ENCODE measurements at regions not wholly inside any gene's neighbourhood (a gene's known extent, or its start where the extent isn't known, plus 50 kb on each side); places are given as distances from the start of the nearest gene placed in this dataset.
A peak's percentile ranks its signal among the peaks of the same experiment; 100 is the strongest.
"Not testable (repeated sequence)": the region's sequence is repeated elsewhere in the genome, so short reads cannot be mapped to it uniquely, and the experiment has no call there.

DNA sequence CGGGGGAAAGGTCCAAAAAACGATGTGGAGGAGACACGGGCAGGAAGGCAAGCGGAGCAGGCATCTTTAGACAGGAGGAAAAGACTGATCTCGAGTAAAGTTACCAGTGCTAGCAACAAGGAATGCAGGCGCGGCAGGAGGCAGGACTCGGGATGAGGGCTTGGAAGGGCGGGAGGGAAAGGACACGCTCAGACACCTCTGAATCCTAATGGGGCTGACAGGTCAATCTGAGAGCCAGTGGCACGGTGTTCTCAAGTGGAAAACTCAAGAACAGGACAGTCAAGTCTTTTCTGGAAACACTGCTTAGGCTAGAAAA lies 155.3 kb upstream of the COBL start:
- DNase-seq (ENCODE audit: low spot score), result no peak
- no peak for FAIRE-seq

DNA sequence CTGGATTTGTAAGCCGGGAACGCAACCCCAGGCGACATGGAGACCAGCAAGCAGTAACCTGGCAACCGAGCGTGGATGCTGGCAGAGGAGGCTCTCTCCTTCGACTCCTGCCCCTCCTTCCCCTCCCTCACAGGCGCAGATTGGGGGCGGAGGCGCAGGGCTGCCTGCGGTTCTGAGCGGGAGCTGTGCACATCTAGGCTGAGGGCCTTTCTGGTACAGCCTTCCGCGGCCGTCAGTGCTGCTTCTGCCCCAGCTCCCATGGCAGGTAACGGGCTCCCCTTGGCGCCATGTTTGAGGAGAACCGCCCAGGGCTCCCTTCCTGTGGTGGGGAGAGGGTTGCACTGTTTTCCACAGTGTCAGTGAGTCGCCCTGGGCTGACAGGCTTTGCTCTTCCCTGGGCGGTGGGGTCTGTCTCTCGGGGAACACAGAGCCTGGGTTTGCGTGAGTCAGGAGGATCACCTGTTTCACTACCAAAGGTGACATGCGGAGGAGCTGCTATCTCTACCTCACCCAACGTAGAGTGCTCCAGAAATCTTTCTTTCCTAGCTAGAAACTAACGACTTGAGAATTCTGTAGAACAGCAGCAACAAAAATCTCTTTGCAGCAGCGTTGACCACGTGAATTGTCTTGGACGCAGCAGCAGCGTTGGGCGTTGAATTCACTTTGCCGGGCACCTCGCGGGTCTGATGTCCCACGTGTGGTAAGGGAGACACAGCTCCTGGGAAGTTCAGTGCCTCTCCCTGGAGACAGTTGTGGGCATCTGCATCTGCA lies 154.8 kb upstream of the COBL start:
- DNase-seq (ENCODE audit: low spot score), result no peak
- no peak for FAIRE-seq

DNA sequence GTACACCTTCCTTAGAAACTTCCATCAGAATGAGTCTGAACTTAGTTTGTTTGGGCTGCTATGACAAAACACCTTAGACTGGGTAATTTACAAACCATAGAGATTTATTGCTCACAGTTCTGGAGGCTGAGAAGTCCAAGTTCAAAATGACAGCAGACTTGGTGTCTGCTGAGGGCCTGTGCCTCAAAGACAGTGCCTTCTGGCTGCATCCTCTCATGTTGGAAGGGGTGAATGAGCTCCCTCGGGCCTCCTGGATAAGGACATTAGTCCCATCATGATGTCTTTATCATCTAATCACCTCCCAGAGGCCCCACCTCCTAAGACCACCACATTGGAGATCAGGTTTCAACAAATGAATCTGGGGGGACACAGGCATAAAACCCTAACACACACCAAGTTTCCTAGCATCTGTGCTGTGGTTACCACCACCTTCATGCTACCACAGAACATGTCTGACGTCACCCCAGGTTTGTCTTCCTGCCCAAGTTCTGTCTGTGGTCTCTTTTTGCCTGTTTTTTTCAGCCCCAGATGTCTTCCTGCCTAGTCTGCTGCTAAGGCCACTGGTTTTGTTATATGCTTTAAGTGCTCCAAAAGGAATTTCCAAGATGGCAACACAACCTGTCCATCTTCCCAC lies 150.9 kb upstream of the COBL start:
- FAIRE-seq (no peak), DNase-seq (ENCODE audit: low spot score) (no peak)

DNA sequence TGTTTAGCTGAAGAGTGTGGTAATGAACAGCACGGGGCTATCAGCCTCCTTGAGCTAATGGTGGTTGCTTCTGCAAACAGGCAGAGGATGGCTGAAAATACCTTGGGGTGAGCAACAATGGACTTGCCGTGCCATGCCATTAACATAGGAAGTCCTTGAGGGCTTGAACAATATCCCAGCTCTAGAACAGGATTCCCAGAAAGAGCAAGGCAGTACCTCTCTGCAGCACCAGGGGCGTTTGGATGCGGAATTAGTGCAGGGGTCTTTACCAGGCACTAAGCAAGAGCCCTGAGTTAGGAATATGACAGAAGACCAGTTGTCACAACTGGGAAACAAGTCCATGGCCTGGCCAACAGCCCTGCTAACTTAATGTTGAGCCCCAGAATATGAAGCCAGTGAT lies 143.2 kb upstream of the COBL start:
- DNase-seq (ENCODE audit: low spot score) (no peak), FAIRE-seq (peak; percentile 56)

DNA sequence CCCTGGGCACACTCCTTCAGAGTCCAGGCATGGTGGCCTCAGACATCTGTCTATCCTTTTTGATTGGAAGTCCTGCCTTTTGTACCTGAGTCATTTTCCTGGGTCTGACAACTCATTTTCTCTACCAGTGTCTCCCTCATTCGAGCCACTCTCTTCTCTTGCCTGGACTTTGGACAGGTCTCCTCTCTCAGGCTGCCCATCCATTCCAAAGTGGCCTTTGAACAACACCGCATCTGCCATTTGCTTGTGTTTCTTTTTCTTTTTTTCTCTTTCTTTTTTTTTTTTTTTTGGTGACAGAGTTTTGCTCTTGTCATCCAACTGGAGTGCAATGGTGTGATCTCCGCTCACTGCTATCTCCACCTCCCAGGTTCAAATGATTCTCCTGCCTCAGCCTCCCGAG lies 142.1 kb upstream of the COBL start:
- no peak for DNase-seq (ENCODE audit: low spot score)
- FAIRE-seq, result no peak

DNA sequence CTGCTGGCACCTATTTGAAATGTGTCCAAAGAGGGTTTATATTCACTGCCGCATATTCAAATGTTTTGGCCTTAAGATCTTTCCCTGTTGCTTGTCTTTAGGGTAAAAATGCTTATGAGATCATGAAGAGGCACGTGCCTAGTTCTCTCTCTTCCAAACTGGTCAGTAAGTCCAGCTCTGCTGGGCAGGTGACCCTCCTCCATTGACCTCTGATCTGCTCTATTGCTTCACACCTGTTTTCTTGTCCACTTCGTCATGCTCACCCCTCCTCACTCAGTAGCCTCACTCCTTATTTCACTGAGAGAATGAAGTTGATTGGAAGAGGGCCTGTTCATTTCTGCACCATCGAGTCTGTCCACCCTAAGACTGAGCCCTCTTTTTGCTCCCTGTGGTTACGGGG lies 140.5 kb upstream of the COBL start:
- FAIRE-seq, result no peak
- DNase-seq (ENCODE audit: low spot score), result no peak

DNA sequence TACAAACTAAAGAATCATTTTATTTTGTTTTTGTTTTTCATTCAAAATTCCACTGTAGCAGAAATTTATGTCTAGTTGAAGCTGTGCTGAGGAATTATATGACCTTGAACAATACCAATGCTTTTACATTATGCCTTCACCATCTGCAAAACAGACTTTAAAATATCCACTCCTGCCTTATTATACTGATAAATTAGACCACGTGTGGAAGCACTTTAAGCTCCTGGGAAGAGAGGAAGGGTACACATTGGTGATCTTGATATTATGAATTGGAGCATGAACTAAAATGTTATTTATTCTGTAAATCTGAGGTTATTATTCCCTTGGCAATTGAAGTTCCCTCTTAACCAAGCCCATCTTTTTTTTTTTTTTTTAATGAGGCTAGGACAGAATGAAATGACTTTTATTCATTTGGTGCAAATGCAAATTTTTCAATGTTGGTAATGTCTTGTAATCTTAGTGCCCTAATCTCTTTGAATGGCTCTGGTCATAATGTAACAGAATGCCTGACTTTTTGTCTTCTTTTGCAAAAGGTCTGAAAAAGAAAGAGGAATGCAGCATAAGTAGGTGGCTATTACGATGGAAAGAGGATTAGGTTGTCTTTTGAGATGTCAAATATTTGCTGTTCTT lies 139.9 kb upstream of the COBL start:
- FAIRE-seq (no peak), DNase-seq (ENCODE audit: low spot score) (no peak)

DNA sequence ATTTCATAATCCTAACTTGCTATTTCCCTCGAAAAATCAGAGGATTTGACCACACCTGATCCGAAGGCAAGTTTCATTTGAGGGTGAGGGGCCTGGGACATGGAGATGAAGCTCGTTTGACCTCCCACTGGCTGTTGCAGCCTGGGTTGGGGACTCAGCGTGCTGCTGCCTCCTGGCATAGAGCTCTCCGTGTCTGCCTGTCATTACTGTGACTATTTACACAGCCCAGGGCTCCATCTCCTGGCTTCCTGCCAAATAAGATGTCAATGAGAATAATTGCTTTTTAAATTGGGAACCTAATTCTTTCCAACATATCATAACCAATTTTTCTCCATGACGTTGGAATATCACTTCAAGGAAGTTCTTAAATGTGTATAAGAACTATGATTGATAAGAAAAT lies 139.3 kb upstream of the COBL start:
- DNase-seq (ENCODE audit: low spot score) (no peak), FAIRE-seq (no peak)

DNA sequence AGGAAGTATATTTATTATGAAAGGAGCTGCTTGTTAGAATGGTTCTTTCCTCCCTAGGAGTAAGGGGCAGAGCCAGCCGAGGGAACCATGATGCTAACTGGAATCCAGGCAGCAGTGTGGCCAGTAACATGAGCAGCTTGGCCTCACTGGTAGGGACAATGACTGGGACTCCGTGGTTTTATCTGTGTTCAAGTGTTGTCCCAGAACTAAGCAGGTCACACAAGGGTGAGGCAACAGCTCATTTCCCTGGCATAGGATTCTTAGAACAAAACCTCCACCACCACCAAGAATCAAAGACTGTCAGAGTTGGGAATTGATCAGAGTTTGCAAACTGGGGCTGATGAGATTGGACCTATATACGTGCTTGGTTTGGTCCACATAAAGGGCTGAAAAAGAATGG lies 138.9 kb upstream of the COBL start:
- no peak for FAIRE-seq
- DNase-seq (ENCODE audit: low spot score), result no peak

DNA sequence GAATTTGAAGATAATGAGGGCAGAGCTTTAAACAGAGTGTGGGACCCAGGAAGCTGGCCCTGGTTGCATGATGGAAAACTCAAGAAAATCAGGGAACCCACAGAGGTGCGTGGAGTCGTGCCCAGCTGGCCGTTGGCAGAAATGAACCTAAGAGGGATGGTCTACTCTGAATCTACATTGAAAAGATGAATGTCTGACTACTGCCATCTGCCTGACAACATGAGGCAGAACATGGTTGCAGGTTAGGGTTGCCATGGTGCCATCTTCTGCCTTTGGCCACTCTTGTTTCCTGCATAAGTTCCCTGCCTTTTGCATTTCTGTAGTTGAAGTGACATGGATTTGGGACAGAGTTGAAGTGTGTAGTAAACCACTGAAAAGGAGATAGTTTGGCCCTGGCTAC lies 138.5 kb upstream of the COBL start:
- no peak for FAIRE-seq
- no peak for DNase-seq (ENCODE audit: low spot score)

DNA sequence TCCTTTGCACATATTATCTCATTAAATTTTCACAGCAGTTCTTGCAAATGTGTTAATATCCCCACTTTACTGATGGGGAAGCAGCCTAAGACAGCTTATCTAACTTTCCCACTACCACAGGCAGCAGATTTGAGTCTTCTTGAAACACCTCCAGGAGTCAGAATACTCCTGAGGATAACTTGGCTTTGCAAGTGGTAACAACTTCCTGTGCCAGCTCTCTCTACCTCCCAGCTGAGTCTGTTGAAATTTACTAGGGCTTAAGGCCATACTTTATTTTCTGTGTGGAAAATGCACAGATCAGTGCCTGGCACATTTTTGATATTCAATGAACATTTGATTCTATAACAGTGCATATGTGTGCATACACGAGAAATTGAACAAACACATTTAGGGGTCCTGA lies 136.1 kb upstream of the COBL start:
- DNase-seq (ENCODE audit: low spot score), result no peak
- FAIRE-seq, result no peak

DNA sequence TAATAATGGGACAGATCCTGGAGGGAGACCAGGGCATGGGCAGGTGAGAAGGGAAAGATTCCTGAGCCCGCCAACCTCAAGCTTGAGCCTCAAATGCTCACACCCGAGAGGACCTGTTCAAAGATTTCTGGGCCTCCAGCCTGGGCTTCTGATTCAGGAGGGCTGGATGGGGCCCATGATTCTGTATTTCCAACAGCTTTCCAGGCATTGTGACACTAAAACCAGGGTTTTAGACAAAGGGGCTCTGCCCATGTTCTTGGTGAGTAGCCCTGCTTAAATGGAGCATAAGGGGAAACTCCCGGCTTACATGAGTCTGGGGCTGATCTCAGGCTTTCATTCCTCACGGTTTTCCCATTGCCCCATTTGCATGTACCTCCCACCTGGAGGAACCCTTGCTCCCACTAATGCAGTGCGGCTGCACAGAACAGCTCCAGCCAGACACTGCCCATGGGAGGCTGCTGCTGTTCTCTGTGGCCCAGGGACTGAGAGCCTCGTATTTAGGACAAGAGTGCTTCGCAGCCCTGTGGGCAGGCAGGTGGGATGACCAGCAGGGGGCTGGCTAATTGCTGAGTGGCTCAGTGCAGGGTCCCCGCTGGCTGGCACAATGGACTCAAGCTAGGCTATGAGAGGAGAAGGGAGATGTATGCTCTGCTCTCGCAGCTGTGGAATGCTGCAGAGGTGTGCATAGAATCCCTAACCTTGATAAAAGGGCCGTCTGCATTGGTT lies 135.3 kb upstream of the COBL start:
- DNase-seq (ENCODE audit: low spot score) (no peak), FAIRE-seq (peak; percentile 30)

DNA sequence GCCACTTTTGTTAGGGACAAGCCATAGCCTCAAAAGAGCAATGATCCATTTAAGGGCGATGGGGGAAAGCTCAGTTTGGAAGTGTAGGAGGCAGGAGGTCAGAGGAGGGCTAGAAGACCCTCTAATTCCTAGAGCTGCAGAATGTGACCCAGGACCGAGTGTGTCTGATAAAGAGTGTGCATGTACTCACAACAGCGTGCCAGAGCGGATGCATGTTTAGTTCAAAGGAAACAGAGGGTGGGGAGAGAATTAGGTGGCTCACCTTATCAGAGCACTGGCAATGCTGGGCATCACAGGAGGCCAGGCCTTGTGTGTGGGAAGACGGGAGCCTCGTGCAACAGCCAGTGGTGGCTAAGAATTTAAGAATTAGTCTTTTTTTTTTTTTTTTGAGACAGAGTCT lies 133.9 kb upstream of the COBL start:
- FAIRE-seq (no peak), DNase-seq (ENCODE audit: low spot score) (no peak)

DNA sequence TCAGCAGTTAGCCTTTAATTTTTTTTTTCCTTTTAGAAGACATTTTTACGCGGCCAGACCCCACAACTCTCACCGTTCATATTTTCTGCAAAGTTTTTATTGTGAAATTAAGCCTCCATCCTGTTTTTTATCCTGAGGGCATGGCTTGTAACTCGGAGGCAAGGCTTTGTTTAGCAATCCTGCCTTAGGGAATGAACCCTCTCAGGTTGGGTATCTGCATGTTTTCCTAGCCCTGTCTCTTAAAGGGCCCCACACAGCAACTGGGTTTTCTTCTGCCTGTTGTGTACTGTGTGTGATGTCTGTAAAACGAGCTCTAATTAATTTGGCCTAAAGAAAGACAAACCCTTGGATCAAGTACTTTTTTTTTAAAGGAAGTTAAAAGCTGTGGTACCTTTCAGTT lies 130.2 kb upstream of the COBL start:
- DNase-seq (ENCODE audit: low spot score), result no peak
- no peak for FAIRE-seq

DNA sequence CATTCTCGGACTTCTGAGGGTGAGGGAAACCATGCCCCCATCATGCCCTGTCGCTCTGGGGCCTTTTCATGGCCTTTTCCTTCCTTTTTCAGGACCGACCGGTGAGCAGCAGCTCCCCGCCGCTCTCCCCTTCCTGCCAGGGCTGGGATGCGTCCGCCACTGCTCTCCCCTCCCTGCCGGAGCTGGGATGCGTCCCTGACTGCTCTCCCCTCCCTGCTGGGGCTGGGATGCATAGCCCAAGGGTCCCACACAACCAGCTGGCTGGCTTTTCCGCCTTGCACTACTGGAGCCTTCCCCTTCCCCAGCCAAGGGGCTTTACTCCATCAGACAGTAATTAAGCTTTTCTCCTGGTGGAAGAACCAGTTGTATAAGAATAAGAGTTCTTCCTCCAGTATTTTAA lies 129.7 kb upstream of the COBL start:
- DNase-seq (ENCODE audit: low spot score), result no peak
- FAIRE-seq, result no peak

DNA sequence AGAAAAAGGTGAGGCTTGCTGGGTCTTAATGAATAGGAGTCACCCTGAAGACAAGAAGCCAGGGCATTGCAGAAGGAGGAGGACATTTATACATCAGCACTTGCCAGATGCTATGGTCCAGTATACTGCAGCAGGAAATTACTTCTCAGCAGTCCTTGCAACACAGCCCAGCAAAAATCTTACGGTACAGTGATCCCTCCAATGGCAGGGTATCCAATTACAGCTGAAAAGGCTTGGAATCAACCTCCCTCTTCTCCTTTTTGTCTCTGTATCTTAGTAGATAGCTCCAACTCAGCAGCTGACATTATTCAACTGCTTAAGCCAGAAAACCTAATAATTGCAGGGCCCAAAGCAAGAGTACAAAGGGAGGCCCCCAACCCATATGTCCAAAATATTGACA lies 128.3 kb upstream of the COBL start:
- FAIRE-seq (no peak), DNase-seq (ENCODE audit: low spot score) (no peak)

DNA sequence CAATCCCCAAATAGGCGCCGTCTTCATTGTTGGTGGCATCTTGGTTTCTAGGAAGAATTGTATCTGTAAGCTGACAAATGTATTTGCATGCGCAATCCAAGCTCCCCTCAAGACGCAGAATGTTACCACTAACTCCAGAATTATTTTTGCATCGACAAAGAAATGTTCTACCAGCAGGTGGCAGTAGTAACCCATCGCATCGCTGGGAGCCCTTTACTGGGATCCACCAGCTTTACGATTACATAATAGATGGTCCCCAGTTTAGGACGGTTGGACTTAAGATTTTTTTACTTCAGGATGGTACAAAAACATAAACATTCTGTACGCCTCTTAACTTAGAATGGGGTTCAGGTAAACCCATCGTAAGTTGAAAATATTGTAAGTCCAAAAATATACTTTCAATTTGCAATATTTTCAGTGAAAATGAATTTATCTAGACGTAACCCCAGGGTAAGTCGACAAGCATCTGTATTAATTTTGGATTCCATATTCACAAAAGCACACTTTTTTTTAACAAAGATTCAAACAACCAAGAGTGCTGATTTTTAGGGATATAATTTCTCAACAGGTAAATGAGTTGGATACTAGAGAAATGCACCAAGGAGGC lies 114.0 kb upstream of the COBL start:
- DNase-seq (ENCODE audit: low spot score), result peak; percentile 80
- peak; percentile 95 for FAIRE-seq

DNA sequence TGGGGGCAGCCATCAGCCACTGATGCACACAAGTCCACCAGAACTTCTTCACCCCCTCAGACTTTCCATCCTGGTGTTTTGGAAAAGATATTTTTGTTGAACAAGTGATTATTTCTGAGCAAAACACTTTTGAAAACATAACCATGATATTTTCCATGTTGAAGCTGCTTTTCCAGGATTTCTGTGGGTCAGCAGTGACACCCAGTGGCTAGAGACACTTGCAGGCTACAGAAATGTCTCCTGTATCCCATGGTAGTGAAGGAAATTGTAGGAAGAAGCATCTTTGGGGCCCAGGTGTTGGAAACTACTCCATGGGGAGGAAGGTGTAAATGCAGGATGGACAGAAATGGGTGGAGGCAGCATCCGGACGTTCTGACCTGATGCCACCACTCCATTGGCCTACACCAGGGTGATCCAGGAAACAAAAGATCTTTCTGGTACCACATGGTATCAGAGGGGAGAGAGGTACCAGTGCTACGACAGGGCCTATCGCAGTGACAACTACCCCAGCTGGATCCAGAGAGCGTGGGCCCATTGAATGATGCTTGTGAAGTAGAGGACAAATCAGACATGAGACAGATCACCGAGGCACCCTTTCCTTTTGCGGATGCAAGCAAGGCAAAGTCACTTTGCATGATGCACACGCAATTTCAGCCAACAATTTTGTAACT lies 111.7 kb upstream of the COBL start:
- peak; percentile 70 for FAIRE-seq

DNA sequence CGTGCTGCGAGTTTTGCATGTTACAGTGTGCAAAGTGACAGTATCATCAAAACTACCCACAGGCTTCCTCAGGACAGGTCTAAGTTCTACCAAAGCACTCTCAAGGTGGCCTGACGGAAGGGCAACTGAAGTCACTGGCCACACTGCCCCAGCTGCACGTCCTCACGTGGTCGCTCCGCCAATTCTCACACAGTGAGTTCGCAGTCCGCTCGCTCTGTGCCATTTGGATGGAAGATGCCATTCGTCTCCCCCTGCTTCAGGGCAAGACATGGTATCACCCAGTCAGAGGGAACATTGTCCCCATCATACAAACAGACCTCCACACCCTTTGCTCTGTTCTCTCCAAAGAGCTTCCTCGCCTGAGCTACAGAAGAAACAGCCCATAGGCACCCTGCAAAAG lies 109.6 kb upstream of the COBL start:
- FAIRE-seq (no peak), DNase-seq (ENCODE audit: low spot score) (no peak)

More for the DNA sequence above, 111.7 kb upstream of the COBL start:
- DNase-seq (ENCODE audit: low spot score), result peak; percentile 46

DNA sequence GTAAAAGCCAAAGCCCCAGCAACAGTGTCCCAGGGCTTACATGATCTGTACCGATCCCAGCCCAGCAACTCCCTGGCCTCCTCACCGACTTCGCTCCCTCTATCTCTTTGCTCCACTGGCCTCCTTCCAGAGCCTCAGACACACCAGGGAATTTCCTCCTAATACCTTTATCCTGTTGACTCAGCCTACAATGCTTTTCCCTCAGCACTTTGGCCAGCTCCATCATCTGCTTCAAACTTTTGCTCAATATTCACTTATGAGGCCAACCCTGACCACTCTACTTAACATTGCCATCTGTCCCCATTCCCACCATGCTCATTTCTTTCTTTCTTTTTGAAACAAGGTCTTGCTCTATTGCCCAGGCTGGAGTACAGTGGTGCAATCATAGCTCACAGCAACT lies 93.3 kb upstream of the COBL start:
- DNase-seq (ENCODE audit: low spot score); FAIRE-seq: not testable (repeated sequence)

DNA sequence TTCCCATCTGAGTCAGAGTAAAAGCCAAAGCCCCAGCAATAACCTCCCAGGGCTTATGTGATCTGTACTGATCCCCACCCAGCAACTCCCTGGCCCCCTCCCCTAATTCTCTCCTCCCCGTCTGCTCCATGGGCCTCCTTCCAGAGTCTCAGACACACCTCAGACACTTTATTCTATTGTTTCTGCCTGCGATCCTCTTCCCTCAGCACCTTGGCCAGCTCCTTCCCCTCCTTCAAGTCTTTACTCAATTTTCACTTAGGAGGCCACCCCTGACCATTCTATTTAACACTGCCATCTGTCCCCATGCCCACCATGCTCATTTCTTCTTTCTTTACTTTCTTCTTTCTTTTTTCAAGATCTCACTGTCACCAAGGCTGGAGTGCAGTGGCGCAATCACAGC lies 81.0 kb upstream of the COBL start:
- not testable (repeated sequence) for DNase-seq (ENCODE audit: low spot score); FAIRE-seq

Data from urothelium cell line (cell line).